Astrocyte (in vitro differentiated cells and primary cell): ENCODE measurements at regions not wholly inside any gene's neighbourhood (a gene's known extent, or its start where the extent isn't known, plus 50 kb on each side); places are given as distances from the start of the nearest gene placed in this dataset.
A peak's percentile ranks its signal among the peaks of the same experiment; 100 is the strongest.

Experiments
- DNase-seq: peaks from one replicate; pipeline ENCODE4 v3.0.0-alpha.2; 2010; ENCODE audit warnings: low read depth
- FAIRE-seq: peaks from 2 replicates; lab custom pipeline; 2011; peaks lifted over from hg19 to GRCh38; lab: Jason Lieb, UNC
- H2AFZ ChIP-seq: 2 replicates; pipeline ENCODE4 v1.6.0; 2012; ENCODE audit warnings: low read depth, low read length, inconsistent platforms
- H3K27ac ChIP-seq: 2 replicates; pipeline ENCODE4 v1.5.1; 2011; ENCODE audit warnings: low read depth, low read length, inconsistent platforms
- H3K27me3 ChIP-seq: 2 replicates; pipeline ENCODE4 v1.6.0; 2011; ENCODE audit warnings: low read length, inconsistent platforms; ENCODE audit not compliant: insufficient read depth
- H3K36me3 ChIP-seq: 2 replicates; pipeline ENCODE4 v1.5.1; 2011; ENCODE audit warnings: low read length, inconsistent platforms; ENCODE audit not compliant: insufficient read depth
- H3K4me1 ChIP-seq: 2 replicates; pipeline ENCODE4 v1.5.1; 2011; ENCODE audit warnings: low read length, inconsistent platforms; ENCODE audit not compliant: insufficient read depth
- H3K4me2 ChIP-seq: 2 replicates; pipeline ENCODE4 v1.6.0; 2012; ENCODE audit warnings: low read length, inconsistent platforms
- H3K4me3 ChIP-seq: 2 replicates; pipeline ENCODE4 v1.5.1; 2011; ENCODE audit warnings: low read depth, mild to moderate bottlenecking, low read length, inconsistent platforms; ENCODE audit not compliant: insufficient read depth
- H3K79me2 ChIP-seq: 2 replicates; pipeline ENCODE4 v1.6.0; 2012; ENCODE audit warnings: mild to moderate bottlenecking, low read length, inconsistent platforms; ENCODE audit not compliant: insufficient read depth
- H3K9ac ChIP-seq: 2 replicates; pipeline ENCODE4 v1.6.0; 2012; ENCODE audit warnings: mild to moderate bottlenecking, low read length, inconsistent platforms
- H3K9me3 ChIP-seq: 2 replicates; pipeline ENCODE4 v1.5.1; 2012; ENCODE audit warnings: low read depth, mild to moderate bottlenecking, low read length, inconsistent platforms; ENCODE audit not compliant: insufficient read depth
- H4K20me1 ChIP-seq: 2 replicates; pipeline ENCODE4 v1.6.0; 2012; ENCODE audit warnings: low read length, inconsistent platforms; ENCODE audit not compliant: insufficient read depth
- H3K27ac Mint-ChIP-seq: one replicate; pipeline ENCODE4 v1.8.0; 2021; ENCODE audit warnings: mild to moderate bottlenecking, mixed read lengths; ENCODE audit not compliant: unreplicated experiment
- H3K27me3 Mint-ChIP-seq: one replicate; pipeline ENCODE4 v1.8.0; 2021; ENCODE audit warnings: low read depth, mixed read lengths; ENCODE audit not compliant: unreplicated experiment
- H3K36me3 Mint-ChIP-seq: one replicate; pipeline ENCODE4 v1.8.0; 2021; ENCODE audit warnings: low read depth, mixed read lengths; ENCODE audit not compliant: unreplicated experiment
- H3K4me1 Mint-ChIP-seq: one replicate; pipeline ENCODE4 v1.8.0; 2021; ENCODE audit warnings: low read depth, mixed read lengths; ENCODE audit not compliant: unreplicated experiment
- H3K4me3 Mint-ChIP-seq: one replicate; pipeline ENCODE4 v1.8.0; 2021; ENCODE audit warnings: mild to moderate bottlenecking, moderate library complexity, mixed read lengths; ENCODE audit not compliant: unreplicated experiment
- H3K9me3 Mint-ChIP-seq: one replicate; pipeline ENCODE4 v1.8.0; 2021; ENCODE audit warnings: mild to moderate bottlenecking, mixed read lengths; ENCODE audit not compliant: unreplicated experiment
- EZH2 ChIP-seq: IDR thresholded peaks from 2 replicates; pipeline ENCODE4 v1.6.1; 2012; ENCODE audit warnings: mild to moderate bottlenecking, low read length, inconsistent platforms; ENCODE audit not compliant: insufficient read depth
- TF ChIP-seq, protein P1 (sequence below): IDR thresholded peaks from 2 replicates; pipeline ENCODE4 v1.5.1; 2011; ENCODE audit warnings: low read depth, mild to moderate bottlenecking, inconsistent platforms, low read length, moderate library complexity; ENCODE audit not compliant: insufficient read depth

DNA sequence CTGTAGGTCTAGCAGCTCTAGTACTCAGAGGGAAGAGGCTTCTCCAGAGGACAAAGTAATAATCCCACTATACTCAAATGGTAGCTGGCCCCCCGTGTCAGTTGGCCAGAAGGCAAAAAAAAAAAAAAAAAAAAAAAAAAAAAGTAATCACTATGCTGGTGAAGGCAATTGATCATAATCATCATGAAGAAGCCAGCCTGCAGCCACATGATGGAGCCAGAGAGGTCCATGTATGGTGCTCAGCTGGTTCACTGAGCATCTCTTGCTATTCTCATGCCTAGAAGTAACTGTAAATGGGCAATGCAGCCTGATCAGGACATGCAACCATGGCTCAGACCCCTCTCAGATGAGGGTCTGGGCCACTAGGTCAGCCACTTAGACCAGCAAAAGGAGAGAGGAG lies 378.8 kb downstream of the MED13L start:
- FAIRE-seq (no peak), DNase-seq (no peak)
- TF ChIP-seq, protein P1, sequence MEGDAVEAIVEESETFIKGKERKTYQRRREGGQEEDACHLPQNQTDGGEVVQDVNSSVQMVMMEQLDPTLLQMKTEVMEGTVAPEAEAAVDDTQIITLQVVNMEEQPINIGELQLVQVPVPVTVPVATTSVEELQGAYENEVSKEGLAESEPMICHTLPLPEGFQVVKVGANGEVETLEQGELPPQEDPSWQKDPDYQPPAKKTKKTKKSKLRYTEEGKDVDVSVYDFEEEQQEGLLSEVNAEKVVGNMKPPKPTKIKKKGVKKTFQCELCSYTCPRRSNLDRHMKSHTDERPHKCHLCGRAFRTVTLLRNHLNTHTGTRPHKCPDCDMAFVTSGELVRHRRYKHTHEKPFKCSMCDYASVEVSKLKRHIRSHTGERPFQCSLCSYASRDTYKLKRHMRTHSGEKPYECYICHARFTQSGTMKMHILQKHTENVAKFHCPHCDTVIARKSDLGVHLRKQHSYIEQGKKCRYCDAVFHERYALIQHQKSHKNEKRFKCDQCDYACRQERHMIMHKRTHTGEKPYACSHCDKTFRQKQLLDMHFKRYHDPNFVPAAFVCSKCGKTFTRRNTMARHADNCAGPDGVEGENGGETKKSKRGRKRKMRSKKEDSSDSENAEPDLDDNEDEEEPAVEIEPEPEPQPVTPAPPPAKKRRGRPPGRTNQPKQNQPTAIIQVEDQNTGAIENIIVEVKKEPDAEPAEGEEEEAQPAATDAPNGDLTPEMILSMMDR = no peak
- TF ChIP-seq EZH2 = no peak
- H2AFZ ChIP-seq = no peak overlapping the region
- H3K36me3 Mint-ChIP-seq = no peaks in the 10 kb centered on the region
- peaks cover 2% of the 10 kb centered on the region for H3K9me3 Mint-ChIP-seq
- H3K4me1 ChIP-seq = no peaks in the 10 kb centered on the region
- H3K9me3 ChIP-seq = no peaks in the 10 kb centered on the region
- no peak overlapping the region for H3K4me3 ChIP-seq
- H3K27ac Mint-ChIP-seq = no peak overlapping the region
- H3K27me3 ChIP-seq = peaks cover 2% of the 10 kb centered on the region
- no peak overlapping the region for H3K27ac ChIP-seq
- H3K4me2 ChIP-seq = no peak overlapping the region
- H3K4me3 Mint-ChIP-seq = no peak overlapping the region
- H3K79me2 ChIP-seq = no peaks in the 10 kb centered on the region
- no peaks in the 10 kb centered on the region for H3K36me3 ChIP-seq
- H3K4me1 Mint-ChIP-seq = no peaks in the 10 kb centered on the region
- H3K9ac ChIP-seq = no peak overlapping the region
- peaks cover 15% of the 10 kb centered on the region for H3K27me3 Mint-ChIP-seq
- H4K20me1 ChIP-seq = no peaks in the 10 kb centered on the region

DNA sequence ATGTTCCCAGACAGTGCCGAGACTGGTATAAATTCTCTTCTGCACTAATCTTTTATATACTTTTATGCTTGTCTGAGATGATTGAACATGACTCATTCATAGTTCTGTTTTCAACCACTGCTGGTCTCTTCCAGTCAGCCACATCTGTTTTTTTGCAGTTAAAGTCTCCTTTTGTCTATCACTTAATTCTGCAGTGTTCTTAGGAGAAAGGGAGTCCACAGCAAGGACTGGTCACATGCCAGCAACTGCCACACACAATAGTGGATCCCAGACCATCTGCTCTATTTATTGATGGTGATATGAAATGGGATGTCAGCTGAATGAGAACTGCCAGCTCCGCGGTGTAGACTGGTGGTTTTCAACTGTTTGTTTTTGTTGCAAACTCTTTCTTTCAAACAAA lies 379.8 kb downstream of the MED13L start:
- peaks cover 18% of the 10 kb centered on the region for H3K27me3 Mint-ChIP-seq
- Histone ChIP-seq H3K79me2 (no peaks in the 10 kb centered on the region), H3K4me2 (no peak overlapping the region), H3K27ac (no peak overlapping the region), H3K4me3 (no peak overlapping the region), H2AFZ (no peak overlapping the region), H3K27me3 (peaks cover 2% of the 10 kb centered on the region), H4K20me1 (no peaks in the 10 kb centered on the region), H3K4me1 (no peaks in the 10 kb centered on the region), H3K36me3 (no peaks in the 10 kb centered on the region), H3K9me3 (no peaks in the 10 kb centered on the region), H3K9ac (no peak overlapping the region)
- TF ChIP-seq, protein P1 = no peak
- no peak for TF ChIP-seq EZH2
- FAIRE-seq (no peak), DNase-seq (peak; percentile 9)
- H3K27ac Mint-ChIP-seq = no peak overlapping the region
- no peaks in the 10 kb centered on the region for H3K36me3 Mint-ChIP-seq
- H3K4me3 Mint-ChIP-seq = no peak overlapping the region
- H3K9me3 Mint-ChIP-seq = peaks cover 2% of the 10 kb centered on the region
- no peaks in the 10 kb centered on the region for H3K4me1 Mint-ChIP-seq

DNA sequence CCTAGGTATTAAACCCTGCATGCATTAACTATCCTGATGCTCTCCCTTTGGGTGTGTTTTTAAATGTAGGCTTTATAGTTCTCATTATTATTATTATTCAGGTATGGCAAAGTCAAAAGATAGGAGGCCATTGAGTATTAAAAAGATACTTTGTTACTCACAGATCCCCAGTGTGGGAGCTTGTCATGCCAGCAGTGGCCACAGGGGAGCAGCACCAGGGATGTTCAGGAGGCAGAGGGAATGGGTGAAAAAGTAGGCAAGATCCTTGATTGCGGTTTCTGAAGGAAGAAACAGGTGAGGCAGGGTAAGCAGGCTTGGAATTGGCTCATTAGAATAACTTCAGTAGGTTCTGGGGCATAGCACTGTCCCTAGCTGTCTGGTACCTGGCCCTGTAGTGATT lies 382.2 kb downstream of the MED13L start:
- H3K27ac ChIP-seq = no peak overlapping the region
- no peak overlapping the region for H3K4me2 ChIP-seq
- H3K27me3 ChIP-seq = peaks cover 2% of the 10 kb centered on the region
- Mint-ChIP-seq H3K27ac (no peak overlapping the region), H3K36me3 (no peaks in the 10 kb centered on the region), H3K4me1 (no peaks in the 10 kb centered on the region), H3K9me3 (peaks cover 2% of the 10 kb centered on the region), H3K27me3 (peaks cover 23% of the 10 kb centered on the region), H3K4me3 (no peak overlapping the region)
- no peaks in the 10 kb centered on the region for H3K79me2 ChIP-seq
- no peak for TF ChIP-seq EZH2
- TF ChIP-seq, protein P1 = peak; percentile 30
- no peak overlapping the region for H3K9ac ChIP-seq
- no peaks in the 10 kb centered on the region for H3K4me1 ChIP-seq
- H2AFZ ChIP-seq = no peak overlapping the region
- no peaks in the 10 kb centered on the region for H3K36me3 ChIP-seq
- FAIRE-seq = no peak
- DNase-seq = no peak
- H4K20me1 ChIP-seq = no peaks in the 10 kb centered on the region
- H3K4me3 ChIP-seq = no peak overlapping the region
- no peaks in the 10 kb centered on the region for H3K9me3 ChIP-seq
